HG03378 (cell line): ENCODE measurements at regions not wholly inside any gene's neighbourhood (a gene's known extent, or its start where the extent isn't known, plus 50 kb on each side); places are given as distances from the start of the nearest gene placed in this dataset.

ENCODE experiments used
- ATAC-seq: cut with Tn5 transposase; IDR thresholded peaks from one replicate; pipeline ENCODE4 v1.9.1; 2021; ENCODE audit warnings: mild to moderate bottlenecking, moderate library complexity; ENCODE audit not compliant: unreplicated experiment

GRCh38 chr13:39232401-39232980 is 194.2 kb downstream of the NHLRC3 start:
- no peak for ATAC-seq

GRCh38 chr13:39232999-39233398 is 194.7 kb downstream of the NHLRC3 start:
- ATAC-seq, result no peak

GRCh38 chr13:39233519-39233918 is 195.3 kb downstream of the NHLRC3 start:
- ATAC-seq, result no peak

GRCh38 chr13:39244561-39245230 is 206.4 kb downstream of the NHLRC3 start:
- no peak for ATAC-seq

GRCh38 chr13:39245688-39246087 is 207.4 kb downstream of the NHLRC3 start:
- no peak for ATAC-seq

- ATAC-seq, result no peak
Observed at GRCh38 chr13:39249982-39250381, 211.7 kb downstream of the NHLRC3 start.

GRCh38 chr13:39250440-39250839 is 212.2 kb downstream of the NHLRC3 start:
- no peak for ATAC-seq

- ATAC-seq, result no peak
Observed at GRCh38 chr13:39251340-39251739, 213.1 kb downstream of the NHLRC3 start.

GRCh38 chr13:39253774-39254173 is 215.5 kb downstream of the NHLRC3 start:
- no peak for ATAC-seq

- ATAC-seq, result no peak
Observed at GRCh38 chr13:39254601-39255000, 216.3 kb downstream of the NHLRC3 start.

- ATAC-seq, result no peak
Observed at GRCh38 chr13:39257642-39258041, 219.4 kb downstream of the NHLRC3 start.

GRCh38 chr13:39259371-39260140 is 221.3 kb downstream of the NHLRC3 start:
- no peak for ATAC-seq

- peak; percentile 82 for ATAC-seq
Observed at GRCh38 chr13:39263033-39263432, 224.8 kb downstream of the NHLRC3 start.

- no peak for ATAC-seq
Observed at GRCh38 chr13:39263531-39263930, 225.3 kb downstream of the NHLRC3 start.

- no peak for ATAC-seq
Observed at GRCh38 chr13:39266426-39266825, 228.2 kb downstream of the NHLRC3 start.

- ATAC-seq, result no peak
Observed at GRCh38 chr13:39268398-39268797, 230.1 kb downstream of the NHLRC3 start.

- ATAC-seq, result no peak
Observed at GRCh38 chr13:39269004-39269403, 230.7 kb downstream of the NHLRC3 start.

GRCh38 chr13:39269411-39269810 is 231.2 kb downstream of the NHLRC3 start:
- ATAC-seq, result no peak

- no peak for ATAC-seq
Observed at GRCh38 chr13:39272994-39273393, 234.7 kb downstream of the NHLRC3 start.

- ATAC-seq, result no peak
Observed at GRCh38 chr13:39273953-39274738, 235.9 kb downstream of the NHLRC3 start.

GRCh38 chr13:39274739-39275325 is 236.6 kb downstream of the NHLRC3 start:
- no peak for ATAC-seq
